Right lobe of liver (tissue), 4 donors: ENCODE measurements at regions not wholly inside any gene's neighbourhood (a gene's known extent, or its start where the extent isn't known, plus 50 kb on each side); places are given as distances from the start of the nearest gene placed in this dataset.

Source experiments
- POLR2A ChIP-seq: fragments of 450-650 bp; IDR thresholded peaks from one replicate; pipeline ENCODE4 v1.6.1; 2017; ENCODE audit warnings: antibody characterized with exemption, mild to moderate bottlenecking
- TF ChIP-seq, protein P1 (sequence below), 4 donors: fragments of 200-600 bp in 3 of 4; fragments of 450-650 bp in 1 of 4; IDR thresholded peaks; one replicate each; pipeline versions ENCODE4 v1.5.1 to v1.8.0; 2016 to 2022; ENCODE audit warnings: antibody characterized with exemption in 4 of 4, mild to moderate bottlenecking in 2 of 4
- donor health status: DM: no; HTN: no; CAD: no.
- donor health status: DM: no; HTN: no; CAD: no.
- donor health status: DM: no; HTN: yes; CAD: no.

DNA sequence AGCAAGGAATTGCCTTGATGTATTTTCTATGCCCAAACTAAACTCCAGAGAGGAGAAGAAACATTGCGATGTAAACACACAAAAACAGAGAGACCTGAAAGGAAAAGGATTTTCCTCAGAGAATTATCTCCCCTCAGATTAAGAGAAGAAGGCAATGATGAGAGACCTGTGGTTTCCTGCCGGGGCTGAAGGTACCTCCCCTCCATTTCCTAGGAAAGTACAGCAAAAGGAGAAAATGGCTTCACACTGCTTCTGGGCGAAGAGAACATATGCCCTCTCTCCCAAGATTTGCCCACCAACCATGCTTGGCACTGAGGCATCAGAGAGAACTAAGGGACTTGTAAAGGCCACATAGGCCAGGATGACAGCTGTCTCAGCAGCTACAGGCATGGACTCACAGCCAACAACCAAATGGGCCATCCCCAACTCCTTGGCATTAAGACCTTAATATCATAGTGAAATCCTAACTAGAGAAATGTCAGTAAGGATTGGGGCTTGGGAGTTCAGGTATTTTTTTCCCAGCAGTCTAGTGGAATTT, 523.0 kb downstream of the PTPRC start:
- TF ChIP-seq, protein P1, sequence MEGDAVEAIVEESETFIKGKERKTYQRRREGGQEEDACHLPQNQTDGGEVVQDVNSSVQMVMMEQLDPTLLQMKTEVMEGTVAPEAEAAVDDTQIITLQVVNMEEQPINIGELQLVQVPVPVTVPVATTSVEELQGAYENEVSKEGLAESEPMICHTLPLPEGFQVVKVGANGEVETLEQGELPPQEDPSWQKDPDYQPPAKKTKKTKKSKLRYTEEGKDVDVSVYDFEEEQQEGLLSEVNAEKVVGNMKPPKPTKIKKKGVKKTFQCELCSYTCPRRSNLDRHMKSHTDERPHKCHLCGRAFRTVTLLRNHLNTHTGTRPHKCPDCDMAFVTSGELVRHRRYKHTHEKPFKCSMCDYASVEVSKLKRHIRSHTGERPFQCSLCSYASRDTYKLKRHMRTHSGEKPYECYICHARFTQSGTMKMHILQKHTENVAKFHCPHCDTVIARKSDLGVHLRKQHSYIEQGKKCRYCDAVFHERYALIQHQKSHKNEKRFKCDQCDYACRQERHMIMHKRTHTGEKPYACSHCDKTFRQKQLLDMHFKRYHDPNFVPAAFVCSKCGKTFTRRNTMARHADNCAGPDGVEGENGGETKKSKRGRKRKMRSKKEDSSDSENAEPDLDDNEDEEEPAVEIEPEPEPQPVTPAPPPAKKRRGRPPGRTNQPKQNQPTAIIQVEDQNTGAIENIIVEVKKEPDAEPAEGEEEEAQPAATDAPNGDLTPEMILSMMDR (IDR thresholded peaks at IDR 0.05): no peak
- no peak for TF ChIP-seq POLR2A
